GM12878 (cell line): ENCODE measurements at regions not wholly inside any gene's neighbourhood (a gene's known extent, or its start where the extent isn't known, plus 50 kb on each side); places are given as distances from the start of the nearest gene placed in this dataset.

Experiments used
- BACH1 ChIP-seq: fragments of 450-650 bp; IDR thresholded peaks from 2 replicates; pipeline ENCODE4 v1.6.1; 2017; ENCODE audit warnings: mild to moderate bottlenecking, borderline replicate concordance
- BHLHE40 ChIP-seq, 2 experiments: fragments of 450-650 bp in 1 of 2; IDR thresholded peaks; 2 replicates each; pipeline ENCODE4 v1.6.1; 2011 to 2017; ENCODE audit warnings: low read depth in 2 of 2, borderline replicate concordance in 1 of 2, improper control_type of control experiment in 1 of 2, low read length in 1 of 2, mild to moderate bottlenecking in 1 of 2
- CREM ChIP-seq: IDR thresholded peaks from 2 replicates; pipeline ENCODE4 v1.6.1; 2014; ENCODE audit warnings: antibody characterized with exemption, low read depth
- EP300 ChIP-seq, 2 experiments: fragments of 150-350 bp in 1 of 2; IDR thresholded peaks; 2 replicates each; pipeline ENCODE4 v1.6.1; 2011 to 2012; ENCODE audit warnings: low read depth in 2 of 2, low read length in 2 of 2, borderline replicate concordance in 1 of 2, improper control_type of control experiment in 1 of 2, inconsistent platforms in 1 of 2; ENCODE audit not compliant: control insufficient read depth in 1 of 2
- NBN ChIP-seq: fragments of 450-650 bp; IDR thresholded peaks from 2 replicates; pipeline ENCODE4 v1.6.1; 2016
- NR2F1 ChIP-seq: fragments of 450-650 bp; conservative IDR thresholded peaks from 2 replicates; pipeline ENCODE4 v1.6.1; 2017; ENCODE audit warnings: mild to moderate bottlenecking
- RBBP5 ChIP-seq: fragments of 200-600 bp; sonication (generic); conservative IDR thresholded peaks from 2 replicates; pipeline ENCODE4 v1.6.1; 2016
- RFX5 ChIP-seq: IDR thresholded peaks from 2 replicates; pipeline ENCODE4 v1.6.1; 2011; ENCODE audit warnings: low read depth, low read length, improper control_type of control experiment
- YY1 ChIP-seq: IDR thresholded peaks from 2 replicates; pipeline ENCODE4 v1.6.1; 2011; ENCODE audit warnings: low read depth, mild to moderate bottlenecking, low read length
- ZNF384 ChIP-seq: IDR thresholded peaks from 2 replicates; pipeline ENCODE4 v1.6.1; 2012; ENCODE audit warnings: low read depth, mild to moderate bottlenecking, low read length, improper control_type of control experiment, borderline replicate concordance
- TF ChIP-seq, protein P1 (sequence below): fragments of 450-650 bp; IDR thresholded peaks from 2 replicates; pipeline ENCODE4 v1.6.1; 2017; ENCODE audit warnings: antibody characterized with exemption, mild to moderate bottlenecking, moderate library complexity
- TF ChIP-seq, protein P2 (sequence below): IDR thresholded peaks from 2 replicates; pipeline ENCODE4 v1.6.1; 2012; ENCODE audit warnings: low read length, inconsistent platforms
- TF ChIP-seq, protein P3 (sequence below): fragments of 450-650 bp; IDR thresholded peaks from 2 replicates; pipeline ENCODE4 v1.6.1; 2017; ENCODE audit warnings: mild to moderate bottlenecking, moderate library complexity
- TF ChIP-seq, protein P4 (sequence below): IDR thresholded peaks from 2 replicates; pipeline ENCODE4 v1.6.1; 2011; ENCODE audit warnings: low read depth, low read length, improper control_type of control experiment, borderline replicate concordance
- TF ChIP-seq, protein P5 (sequence below): fragments of 450-650 bp; IDR thresholded peaks from 2 replicates; pipeline ENCODE4 v1.6.1; 2018; ENCODE audit warnings: borderline replicate concordance, mild to moderate bottlenecking; ENCODE audit not compliant: partially characterized antibody

DNA sequence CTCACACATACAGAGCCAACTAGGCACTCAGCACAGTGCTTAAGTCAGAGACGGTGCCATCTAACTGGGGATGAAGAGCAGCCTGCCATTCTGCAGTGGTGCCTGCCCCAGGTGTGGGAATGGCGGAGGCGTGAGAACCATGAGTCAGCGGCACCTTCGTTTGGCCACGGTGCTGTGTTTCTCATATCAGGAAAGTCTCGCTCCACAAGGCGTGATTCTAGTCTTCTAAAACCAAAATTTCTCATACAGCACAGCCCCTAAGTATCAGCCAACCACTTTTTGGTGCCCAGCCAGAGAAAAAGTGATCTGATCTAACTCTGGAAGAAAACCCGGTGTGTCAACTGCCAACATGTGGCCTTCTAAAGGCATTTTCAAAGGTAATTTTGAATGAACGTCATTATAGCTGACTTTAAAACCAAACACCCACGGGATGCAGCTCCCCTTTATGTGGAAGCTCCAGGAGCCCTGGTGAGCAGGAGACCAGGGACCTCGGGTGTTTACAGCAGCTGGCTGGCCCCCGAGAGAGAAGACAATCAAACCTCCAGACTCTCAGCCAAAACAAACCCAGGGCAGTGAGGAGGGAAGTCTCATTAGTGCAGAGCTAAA lies 54.6 kb downstream of the ABCC12 start (continued):
- TF ChIP-seq, protein P1, sequence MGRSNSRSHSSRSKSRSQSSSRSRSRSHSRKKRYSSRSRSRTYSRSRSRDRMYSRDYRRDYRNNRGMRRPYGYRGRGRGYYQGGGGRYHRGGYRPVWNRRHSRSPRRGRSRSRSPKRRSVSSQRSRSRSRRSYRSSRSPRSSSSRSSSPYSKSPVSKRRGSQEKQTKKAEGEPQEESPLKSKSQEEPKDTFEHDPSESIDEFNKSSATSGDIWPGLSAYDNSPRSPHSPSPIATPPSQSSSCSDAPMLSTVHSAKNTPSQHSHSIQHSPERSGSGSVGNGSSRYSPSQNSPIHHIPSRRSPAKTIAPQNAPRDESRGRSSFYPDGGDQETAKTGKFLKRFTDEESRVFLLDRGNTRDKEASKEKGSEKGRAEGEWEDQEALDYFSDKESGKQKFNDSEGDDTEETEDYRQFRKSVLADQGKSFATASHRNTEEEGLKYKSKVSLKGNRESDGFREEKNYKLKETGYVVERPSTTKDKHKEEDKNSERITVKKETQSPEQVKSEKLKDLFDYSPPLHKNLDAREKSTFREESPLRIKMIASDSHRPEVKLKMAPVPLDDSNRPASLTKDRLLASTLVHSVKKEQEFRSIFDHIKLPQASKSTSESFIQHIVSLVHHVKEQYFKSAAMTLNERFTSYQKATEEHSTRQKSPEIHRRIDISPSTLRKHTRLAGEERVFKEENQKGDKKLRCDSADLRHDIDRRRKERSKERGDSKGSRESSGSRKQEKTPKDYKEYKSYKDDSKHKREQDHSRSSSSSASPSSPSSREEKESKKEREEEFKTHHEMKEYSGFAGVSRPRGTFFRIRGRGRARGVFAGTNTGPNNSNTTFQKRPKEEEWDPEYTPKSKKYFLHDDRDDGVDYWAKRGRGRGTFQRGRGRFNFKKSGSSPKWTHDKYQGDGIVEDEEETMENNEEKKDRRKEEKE, result no peak
- TF ChIP-seq NBN (peak; percentile 80), RBBP5 (no peak), BACH1 (peak; percentile 95; the same call in 1 of the 2 replicates), YY1 (peak; percentile 55), BHLHE40 (IDR thresholded peaks at IDR 0.05; ENCODE audit: borderline replicate concordance in 1 of 2, low read depth in 2 of 2, low read length in 1 of 2) (peak; percentile 66 to 73), EP300 (IDR thresholded peaks at IDR 0.05; ENCODE audit: borderline replicate concordance in 1 of 2, control insufficient read depth in 1 of 2, low read depth in 2 of 2, low read length in 2 of 2) (peak in 1 of 2 experiments; percentile 83; a peak in 2 of 4 replicates), NR2F1 (0 out of 2 replicates have a peak, but pooled peaks have one; percentile 56), CREM (peak; percentile 71; the same call in 1 of the 2 replicates), ZNF384 (0 out of 2 replicates have a peak, but pooled peaks have one; percentile 22), RFX5 (no peak)
- TF ChIP-seq, protein P2, sequence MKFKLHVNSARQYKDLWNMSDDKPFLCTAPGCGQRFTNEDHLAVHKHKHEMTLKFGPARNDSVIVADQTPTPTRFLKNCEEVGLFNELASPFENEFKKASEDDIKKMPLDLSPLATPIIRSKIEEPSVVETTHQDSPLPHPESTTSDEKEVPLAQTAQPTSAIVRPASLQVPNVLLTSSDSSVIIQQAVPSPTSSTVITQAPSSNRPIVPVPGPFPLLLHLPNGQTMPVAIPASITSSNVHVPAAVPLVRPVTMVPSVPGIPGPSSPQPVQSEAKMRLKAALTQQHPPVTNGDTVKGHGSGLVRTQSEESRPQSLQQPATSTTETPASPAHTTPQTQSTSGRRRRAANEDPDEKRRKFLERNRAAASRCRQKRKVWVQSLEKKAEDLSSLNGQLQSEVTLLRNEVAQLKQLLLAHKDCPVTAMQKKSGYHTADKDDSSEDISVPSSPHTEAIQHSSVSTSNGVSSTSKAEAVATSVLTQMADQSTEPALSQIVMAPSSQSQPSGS, result peak; percentile 91
- TF ChIP-seq, protein P3, sequence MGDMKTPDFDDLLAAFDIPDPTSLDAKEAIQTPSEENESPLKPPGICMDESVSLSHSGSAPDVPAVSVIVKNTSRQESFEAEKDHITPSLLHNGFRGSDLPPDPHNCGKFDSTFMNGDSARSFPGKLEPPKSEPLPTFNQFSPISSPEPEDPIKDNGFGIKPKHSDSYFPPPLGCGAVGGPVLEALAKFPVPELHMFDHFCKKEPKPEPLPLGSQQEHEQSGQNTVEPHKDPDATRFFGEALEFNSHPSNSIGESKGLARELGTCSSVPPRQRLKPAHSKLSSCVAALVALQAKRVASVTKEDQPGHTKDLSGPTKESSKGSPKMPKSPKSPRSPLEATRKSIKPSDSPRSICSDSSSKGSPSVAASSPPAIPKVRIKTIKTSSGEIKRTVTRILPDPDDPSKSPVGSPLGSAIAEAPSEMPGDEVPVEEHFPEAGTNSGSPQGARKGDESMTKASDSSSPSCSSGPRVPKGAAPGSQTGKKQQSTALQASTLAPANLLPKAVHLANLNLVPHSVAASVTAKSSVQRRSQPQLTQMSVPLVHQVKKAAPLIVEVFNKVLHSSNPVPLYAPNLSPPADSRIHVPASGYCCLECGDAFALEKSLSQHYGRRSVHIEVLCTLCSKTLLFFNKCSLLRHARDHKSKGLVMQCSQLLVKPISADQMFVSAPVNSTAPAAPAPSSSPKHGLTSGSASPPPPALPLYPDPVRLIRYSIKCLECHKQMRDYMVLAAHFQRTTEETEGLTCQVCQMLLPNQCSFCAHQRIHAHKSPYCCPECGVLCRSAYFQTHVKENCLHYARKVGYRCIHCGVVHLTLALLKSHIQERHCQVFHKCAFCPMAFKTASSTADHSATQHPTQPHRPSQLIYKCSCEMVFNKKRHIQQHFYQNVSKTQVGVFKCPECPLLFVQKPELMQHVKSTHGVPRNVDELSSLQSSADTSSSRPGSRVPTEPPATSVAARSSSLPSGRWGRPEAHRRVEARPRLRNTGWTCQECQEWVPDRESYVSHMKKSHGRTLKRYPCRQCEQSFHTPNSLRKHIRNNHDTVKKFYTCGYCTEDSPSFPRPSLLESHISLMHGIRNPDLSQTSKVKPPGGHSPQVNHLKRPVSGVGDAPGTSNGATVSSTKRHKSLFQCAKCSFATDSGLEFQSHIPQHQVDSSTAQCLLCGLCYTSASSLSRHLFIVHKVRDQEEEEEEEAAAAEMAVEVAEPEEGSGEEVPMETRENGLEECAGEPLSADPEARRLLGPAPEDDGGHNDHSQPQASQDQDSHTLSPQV, result no peak
- TF ChIP-seq, protein P4, sequence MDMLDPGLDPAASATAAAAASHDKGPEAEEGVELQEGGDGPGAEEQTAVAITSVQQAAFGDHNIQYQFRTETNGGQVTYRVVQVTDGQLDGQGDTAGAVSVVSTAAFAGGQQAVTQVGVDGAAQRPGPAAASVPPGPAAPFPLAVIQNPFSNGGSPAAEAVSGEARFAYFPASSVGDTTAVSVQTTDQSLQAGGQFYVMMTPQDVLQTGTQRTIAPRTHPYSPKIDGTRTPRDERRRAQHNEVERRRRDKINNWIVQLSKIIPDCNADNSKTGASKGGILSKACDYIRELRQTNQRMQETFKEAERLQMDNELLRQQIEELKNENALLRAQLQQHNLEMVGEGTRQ, result no peak
- TF ChIP-seq, protein P5, sequence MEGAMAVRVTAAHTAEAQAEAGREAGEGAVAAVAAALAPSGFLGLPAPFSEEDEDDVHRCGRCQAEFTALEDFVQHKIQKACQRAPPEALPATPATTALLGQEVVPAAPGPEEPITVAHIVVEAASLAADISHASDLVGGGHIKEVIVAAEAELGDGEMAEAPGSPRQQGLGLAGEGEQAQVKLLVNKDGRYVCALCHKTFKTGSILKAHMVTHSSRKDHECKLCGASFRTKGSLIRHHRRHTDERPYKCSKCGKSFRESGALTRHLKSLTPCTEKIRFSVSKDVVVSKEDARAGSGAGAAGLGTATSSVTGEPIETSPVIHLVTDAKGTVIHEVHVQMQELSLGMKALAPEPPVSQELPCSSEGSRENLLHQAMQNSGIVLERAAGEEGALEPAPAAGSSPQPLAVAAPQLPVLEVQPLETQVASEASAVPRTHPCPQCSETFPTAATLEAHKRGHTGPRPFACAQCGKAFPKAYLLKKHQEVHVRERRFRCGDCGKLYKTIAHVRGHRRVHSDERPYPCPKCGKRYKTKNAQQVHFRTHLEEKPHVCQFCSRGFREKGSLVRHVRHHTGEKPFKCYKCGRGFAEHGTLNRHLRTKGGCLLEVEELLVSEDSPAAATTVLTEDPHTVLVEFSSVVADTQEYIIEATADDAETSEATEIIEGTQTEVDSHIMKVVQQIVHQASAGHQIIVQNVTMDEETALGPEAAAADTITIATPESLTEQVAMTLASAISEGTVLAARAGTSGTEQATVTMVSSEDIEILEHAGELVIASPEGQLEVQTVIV, result no peak
